AG09309 (cell line): ENCODE measurements at regions not wholly inside any gene's neighbourhood (a gene's known extent, or its start where the extent isn't known, plus 50 kb on each side); places are given as distances from the start of the nearest gene placed in this dataset.

Experiments used
- DNase-seq: peaks from one replicate; pipeline ENCODE4 v3.0.0-alpha.2; 2010; ENCODE audit warnings: low read depth
- H3K4me3 ChIP-seq: 2 replicates; pipeline ENCODE4 v1.5.1; 2011; ENCODE audit warnings: mild to moderate bottlenecking, low read depth, low read length, moderate library complexity; ENCODE audit not compliant: control insufficient read depth
- TF ChIP-seq, protein P1 (sequence below): IDR thresholded peaks from 2 replicates; pipeline ENCODE4 v1.5.1; 2011; ENCODE audit warnings: mild to moderate bottlenecking, low read depth, low read length, inconsistent platforms; ENCODE audit not compliant: insufficient read depth, control insufficient read depth; ENCODE audit errors: missing control alignments

DNA sequence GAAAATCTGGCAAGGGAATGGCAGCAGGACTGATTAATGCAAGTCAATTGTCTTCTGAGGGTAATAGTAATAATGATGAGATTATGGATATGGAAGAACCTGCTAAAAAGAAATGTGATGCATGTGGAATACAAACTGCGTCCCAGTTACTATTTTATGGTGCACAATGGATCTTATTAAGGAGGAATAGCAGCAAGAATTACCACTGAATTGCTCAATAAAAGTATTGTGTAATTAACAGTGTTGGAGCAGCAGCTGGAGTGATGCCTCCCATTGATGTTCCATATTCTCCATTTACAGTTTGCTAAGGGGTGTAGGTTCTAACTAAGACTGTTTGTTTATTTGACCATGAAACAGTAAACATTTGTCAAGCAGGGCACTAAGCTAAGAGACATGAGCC, 167.9 kb downstream of the HRH4 start:
- no peak overlapping the region for H3K4me3 ChIP-seq
- TF ChIP-seq, protein P1, sequence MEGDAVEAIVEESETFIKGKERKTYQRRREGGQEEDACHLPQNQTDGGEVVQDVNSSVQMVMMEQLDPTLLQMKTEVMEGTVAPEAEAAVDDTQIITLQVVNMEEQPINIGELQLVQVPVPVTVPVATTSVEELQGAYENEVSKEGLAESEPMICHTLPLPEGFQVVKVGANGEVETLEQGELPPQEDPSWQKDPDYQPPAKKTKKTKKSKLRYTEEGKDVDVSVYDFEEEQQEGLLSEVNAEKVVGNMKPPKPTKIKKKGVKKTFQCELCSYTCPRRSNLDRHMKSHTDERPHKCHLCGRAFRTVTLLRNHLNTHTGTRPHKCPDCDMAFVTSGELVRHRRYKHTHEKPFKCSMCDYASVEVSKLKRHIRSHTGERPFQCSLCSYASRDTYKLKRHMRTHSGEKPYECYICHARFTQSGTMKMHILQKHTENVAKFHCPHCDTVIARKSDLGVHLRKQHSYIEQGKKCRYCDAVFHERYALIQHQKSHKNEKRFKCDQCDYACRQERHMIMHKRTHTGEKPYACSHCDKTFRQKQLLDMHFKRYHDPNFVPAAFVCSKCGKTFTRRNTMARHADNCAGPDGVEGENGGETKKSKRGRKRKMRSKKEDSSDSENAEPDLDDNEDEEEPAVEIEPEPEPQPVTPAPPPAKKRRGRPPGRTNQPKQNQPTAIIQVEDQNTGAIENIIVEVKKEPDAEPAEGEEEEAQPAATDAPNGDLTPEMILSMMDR = no peak

DNA sequence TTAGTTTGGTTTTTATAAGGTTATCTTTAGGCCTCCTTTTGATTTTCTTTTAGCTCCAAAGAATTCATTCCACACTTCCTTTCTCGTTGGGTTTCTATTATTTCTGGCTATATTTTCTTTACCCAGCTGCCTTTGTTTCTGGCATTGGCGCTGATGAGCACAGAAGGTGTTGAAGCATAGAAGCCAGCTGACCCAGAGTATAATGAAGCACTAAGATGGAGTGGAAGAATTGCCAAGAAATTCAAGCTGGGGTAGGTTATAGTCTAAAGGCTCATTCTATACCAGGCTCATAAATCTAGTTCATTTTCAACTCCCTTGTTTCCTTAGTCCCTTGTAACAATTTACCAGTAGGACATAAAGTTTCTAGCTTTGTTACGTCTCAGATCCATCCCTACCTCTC, 169.5 kb downstream of the HRH4 start:
- DNase-seq = no peak
- no peak overlapping the region for H3K4me3 ChIP-seq
- TF ChIP-seq, protein P1 = no peak

More for the DNA sequence above, 167.9 kb downstream of the HRH4 start:
- no peak for DNase-seq

DNA sequence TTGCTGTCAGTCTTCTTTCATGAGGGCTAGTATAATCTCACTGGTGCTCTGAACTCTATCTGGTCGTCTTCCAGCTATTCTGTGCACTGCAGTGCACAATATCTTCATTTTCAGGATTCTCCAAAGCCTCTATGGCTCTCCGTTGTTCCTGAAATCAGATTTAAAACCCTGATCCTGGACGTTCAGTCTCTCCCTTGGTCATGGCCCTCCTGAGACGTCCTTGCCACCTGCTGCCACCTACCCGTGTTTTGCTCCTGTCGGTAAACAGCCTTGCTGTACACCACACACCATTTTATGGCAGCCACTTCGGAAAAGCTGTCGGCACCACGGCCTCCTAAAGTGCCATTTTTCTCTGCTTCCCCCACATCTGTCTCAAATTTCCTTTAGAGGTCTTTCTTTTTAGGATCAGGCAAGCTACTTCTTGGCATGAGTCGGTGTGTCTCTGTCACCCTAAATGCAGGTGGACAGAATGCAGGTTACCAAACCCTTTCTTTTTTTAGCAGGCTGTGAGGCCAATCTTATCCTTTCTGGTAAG, 170.0 kb downstream of the HRH4 start:
- TF ChIP-seq, protein P1 = no peak
- DNase-seq = no peak
- no peak overlapping the region for H3K4me3 ChIP-seq

DNA sequence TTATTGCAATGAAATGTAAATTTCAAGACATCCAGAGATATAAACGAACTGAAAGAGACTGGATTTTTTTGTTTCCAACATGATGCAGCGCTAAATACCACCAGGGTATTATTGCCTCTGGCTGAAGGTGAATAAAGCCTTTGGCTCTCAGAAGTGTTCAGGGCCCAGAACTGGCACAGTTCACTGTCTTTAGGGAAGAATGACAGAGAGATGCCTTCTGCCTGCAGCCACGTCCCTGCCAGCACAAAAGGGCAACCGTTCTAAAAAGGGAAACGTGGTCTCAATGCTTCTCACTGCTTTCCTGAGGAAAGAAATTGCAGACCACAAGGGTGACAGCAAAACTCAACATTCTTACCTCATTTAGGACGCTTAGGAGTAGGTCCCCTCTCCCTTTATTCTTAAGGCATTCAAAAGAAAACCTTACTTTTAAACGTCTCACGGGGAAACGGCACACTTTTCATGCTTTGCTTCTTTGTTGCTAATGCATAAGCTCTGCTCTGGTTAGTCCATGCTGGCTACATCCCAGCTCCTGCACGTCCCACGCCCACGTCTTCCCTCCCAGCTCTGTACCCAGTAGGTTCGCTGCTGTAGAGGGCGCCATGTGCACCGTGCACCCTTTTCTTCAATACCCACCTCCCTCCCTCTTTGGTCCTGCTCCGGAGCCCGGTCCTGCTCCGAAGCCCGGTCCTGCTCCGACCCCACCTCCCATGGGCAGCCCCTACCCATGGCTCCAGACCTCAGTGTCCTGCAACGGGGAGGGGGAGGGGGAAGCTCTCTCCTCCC, 171.0 kb downstream of the HRH4 start:
- no peak overlapping the region for H3K4me3 ChIP-seq
- TF ChIP-seq, protein P1 = no peak
- DNase-seq = no peak

DNA sequence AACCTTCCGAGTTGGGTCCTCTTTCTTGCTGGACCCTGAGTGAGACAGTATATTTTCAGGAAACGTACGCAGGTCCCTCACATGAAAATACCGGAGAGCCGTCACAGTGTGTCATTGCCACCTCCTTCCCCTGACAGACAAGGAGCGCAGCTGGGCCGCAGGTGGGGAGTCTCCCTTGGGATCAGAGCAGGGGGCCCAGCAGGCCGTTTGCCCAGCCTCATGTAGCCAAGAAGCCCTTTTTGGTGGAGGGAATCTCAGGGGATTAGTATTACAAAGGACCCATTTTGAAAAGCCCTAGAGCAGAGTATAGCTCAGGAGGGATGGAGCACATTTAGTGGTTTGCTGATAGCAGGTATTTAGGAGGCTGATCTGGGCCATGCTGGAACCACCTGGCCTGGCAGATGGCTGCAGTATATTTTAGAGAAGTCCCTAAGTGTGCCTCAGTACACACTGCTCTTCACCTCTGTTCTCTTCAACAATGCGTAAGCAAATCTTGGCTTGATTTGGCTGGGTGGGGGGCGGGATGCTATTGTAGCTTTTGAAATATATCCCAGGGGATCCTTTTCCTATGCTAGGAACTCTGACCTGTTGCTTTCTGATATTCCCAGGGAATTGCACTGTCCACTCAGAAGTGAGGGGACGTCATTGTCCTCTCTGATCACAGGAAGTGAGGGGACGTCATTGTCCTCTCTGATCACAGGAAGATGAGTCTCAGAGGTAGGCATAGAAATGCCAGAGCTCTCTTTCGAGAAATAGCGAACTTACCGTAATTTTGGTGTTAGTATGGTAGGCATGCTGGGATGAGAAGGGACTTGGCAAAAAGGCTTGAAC, 171.9 kb downstream of the HRH4 start:
- H3K4me3 ChIP-seq = no peak overlapping the region
- TF ChIP-seq, protein P1 = no peak
- no peak for DNase-seq

DNA sequence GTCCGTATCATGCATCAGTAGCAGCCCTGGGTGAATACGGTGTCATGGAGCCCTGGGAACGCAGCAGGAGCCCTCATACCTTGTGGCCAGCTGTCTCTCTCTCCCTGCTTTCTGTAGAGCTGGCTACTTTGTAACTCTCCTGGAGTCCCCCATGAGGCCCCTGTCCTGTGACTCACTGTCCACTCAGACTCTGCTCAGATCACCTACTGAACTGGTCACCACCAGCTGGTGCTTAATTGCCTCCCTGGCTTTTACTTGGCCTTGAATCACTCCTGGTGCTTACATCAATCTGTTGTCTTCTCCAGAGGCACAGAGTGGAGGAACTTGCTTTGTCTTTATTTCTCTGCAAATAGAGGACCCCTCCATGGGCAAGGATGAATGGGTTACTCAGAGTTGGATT, 172.7 kb downstream of the HRH4 start:
- no peak for DNase-seq
- TF ChIP-seq, protein P1 = no peak
- H3K4me3 ChIP-seq = no peak overlapping the region
